ENCODE measurements at regions not wholly inside any gene's neighbourhood (a gene's known extent, or its start where the extent isn't known, plus 50 kb on each side); places are given as distances from the start of the nearest gene placed in this dataset.

- Histone ChIP-seq H3K4me1 (ENCODE audit: control insufficient read depth in 1 of 2, insufficient read depth in 2 of 2, low read length in 2 of 2) (peaks cover 0 to 4% of the 10 kb centered on the region in 2 donors), H3K9ac (ENCODE audit: low read depth in 1 of 2, low read length in 2 of 2) (no peak overlapping the region), H3K4me3 (ENCODE audit: low read depth in 1 of 2, low read length in 2 of 2) (no peak overlapping the region), H3K9me3 (ENCODE audit: control insufficient read depth in 1 of 2, low read length in 2 of 2) (no peaks in the 10 kb centered on the region), H3K27ac (ENCODE audit: low read depth, low read length) (no peak overlapping the region), H3K36me3 (ENCODE audit: control insufficient read depth in 1 of 2, insufficient read depth in 2 of 2, low read length in 2 of 2) (no peaks in the 10 kb centered on the region), H3K27me3 (ENCODE audit: control insufficient read depth in 1 of 2, insufficient read depth in 2 of 2, low read length in 2 of 2) (no peaks in the 10 kb centered on the region)
Observed at GRCh38 chr7:15764851-15765382, 78.4 kb upstream of the MEOX2 start.

- Histone ChIP-seq H3K27me3 (ENCODE audit: control insufficient read depth in 1 of 2, insufficient read depth in 2 of 2, low read length in 2 of 2) (no peaks in the 10 kb centered on the region), H3K9ac (ENCODE audit: low read depth in 1 of 2, low read length in 2 of 2) (no peak overlapping the region), H3K27ac (ENCODE audit: low read depth, low read length) (no peak overlapping the region), H3K9me3 (ENCODE audit: control insufficient read depth in 1 of 2, low read length in 2 of 2) (no peaks in the 10 kb centered on the region), H3K4me3 (ENCODE audit: low read depth in 1 of 2, low read length in 2 of 2) (no peak overlapping the region), H3K36me3 (ENCODE audit: control insufficient read depth in 1 of 2, insufficient read depth in 2 of 2, low read length in 2 of 2) (no peaks in the 10 kb centered on the region), H3K4me1 (ENCODE audit: control insufficient read depth in 1 of 2, insufficient read depth in 2 of 2, low read length in 2 of 2) (peaks cover 0 to 4% of the 10 kb centered on the region in 2 donors)
Observed at GRCh38 chr7:15764010-15764409, 77.5 kb upstream of the MEOX2 start.

- H3K4me3 ChIP-seq (ENCODE audit: low read depth in 1 of 2, low read length in 2 of 2) = no peak overlapping the region
- H3K27me3 ChIP-seq (ENCODE audit: control insufficient read depth in 1 of 2, insufficient read depth in 2 of 2, low read length in 2 of 2) = no peaks in the 10 kb centered on the region
- no peaks in the 10 kb centered on the region for H3K36me3 ChIP-seq (ENCODE audit: control insufficient read depth in 1 of 2, insufficient read depth in 2 of 2, low read length in 2 of 2)
- H3K4me1 ChIP-seq (ENCODE audit: control insufficient read depth in 1 of 2, insufficient read depth in 2 of 2, low read length in 2 of 2) = no peaks in the 10 kb centered on the region
- H3K9ac ChIP-seq (ENCODE audit: low read depth in 1 of 2, low read length in 2 of 2) = no peak overlapping the region
- no peaks in the 10 kb centered on the region for H3K9me3 ChIP-seq (ENCODE audit: control insufficient read depth in 1 of 2, low read length in 2 of 2)
- no peak overlapping the region for H3K27ac ChIP-seq (ENCODE audit: low read depth, low read length)
Observed at GRCh38 chr7:15757041-15758000, 70.8 kb upstream of the MEOX2 start.

DNA sequence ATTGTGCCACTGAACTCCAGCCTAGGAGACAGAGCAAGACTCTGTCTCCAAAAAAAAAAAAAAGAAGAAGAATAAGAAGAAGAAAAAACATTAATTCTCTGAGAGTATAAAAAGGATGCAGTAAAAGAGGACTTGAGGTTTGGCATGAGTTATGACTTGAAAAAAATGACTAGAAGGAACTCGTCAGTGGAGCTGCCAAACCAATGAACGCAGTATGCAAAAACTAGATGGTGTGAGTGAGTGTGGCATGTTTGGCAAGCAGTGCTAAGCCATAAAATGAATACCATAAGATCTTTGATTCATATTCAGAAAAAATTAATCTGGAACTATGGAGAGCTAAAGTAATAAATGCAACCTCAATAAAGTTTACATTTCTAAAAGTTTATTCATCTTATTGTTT, 68.6 kb upstream of the MEOX2 start:
- H3K4me1 ChIP-seq (ENCODE audit: control insufficient read depth in 1 of 2, insufficient read depth in 2 of 2, low read length in 2 of 2) = no peaks in the 10 kb centered on the region
- H3K36me3 ChIP-seq (ENCODE audit: control insufficient read depth in 1 of 2, insufficient read depth in 2 of 2, low read length in 2 of 2) = no peaks in the 10 kb centered on the region
- no peaks in the 10 kb centered on the region for H3K27me3 ChIP-seq (ENCODE audit: control insufficient read depth in 1 of 2, insufficient read depth in 2 of 2, low read length in 2 of 2)
- H3K27ac ChIP-seq (ENCODE audit: low read depth, low read length) = no peak overlapping the region
- no peak overlapping the region for H3K4me3 ChIP-seq (ENCODE audit: low read depth in 1 of 2, low read length in 2 of 2)
- no peaks in the 10 kb centered on the region for H3K9me3 ChIP-seq (ENCODE audit: control insufficient read depth in 1 of 2, low read length in 2 of 2)
- no peak overlapping the region for H3K9ac ChIP-seq (ENCODE audit: low read depth in 1 of 2, low read length in 2 of 2)

- Histone ChIP-seq H3K9me3 (ENCODE audit: control insufficient read depth in 1 of 2, low read length in 2 of 2) (no peaks in the 10 kb centered on the region), H3K4me3 (ENCODE audit: low read depth in 1 of 2, low read length in 2 of 2) (no peak overlapping the region), H3K36me3 (ENCODE audit: control insufficient read depth in 1 of 2, insufficient read depth in 2 of 2, low read length in 2 of 2) (no peaks in the 10 kb centered on the region), H3K27ac (ENCODE audit: low read depth, low read length) (no peak overlapping the region), H3K4me1 (ENCODE audit: control insufficient read depth in 1 of 2, insufficient read depth in 2 of 2, low read length in 2 of 2) (no peaks in the 10 kb centered on the region), H3K27me3 (ENCODE audit: control insufficient read depth in 1 of 2, insufficient read depth in 2 of 2, low read length in 2 of 2) (no peaks in the 10 kb centered on the region), H3K9ac (ENCODE audit: low read depth in 1 of 2, low read length in 2 of 2) (no peak overlapping the region)
Observed at GRCh38 chr7:15753887-15754579, 67.5 kb upstream of the MEOX2 start.

- H3K4me1 ChIP-seq (ENCODE audit: control insufficient read depth in 1 of 2, insufficient read depth in 2 of 2, low read length in 2 of 2) = no peaks in the 10 kb centered on the region
- no peaks in the 10 kb centered on the region for H3K27me3 ChIP-seq (ENCODE audit: control insufficient read depth in 1 of 2, insufficient read depth in 2 of 2, low read length in 2 of 2)
- H3K27ac ChIP-seq (ENCODE audit: low read depth, low read length) = no peak overlapping the region
- H3K9ac ChIP-seq (ENCODE audit: low read depth in 1 of 2, low read length in 2 of 2) = no peak overlapping the region
- no peaks in the 10 kb centered on the region for H3K9me3 ChIP-seq (ENCODE audit: control insufficient read depth in 1 of 2, low read length in 2 of 2)
- H3K4me3 ChIP-seq (ENCODE audit: low read depth in 1 of 2, low read length in 2 of 2) = no peak overlapping the region
- H3K36me3 ChIP-seq (ENCODE audit: control insufficient read depth in 1 of 2, insufficient read depth in 2 of 2, low read length in 2 of 2) = no peaks in the 10 kb centered on the region
Observed at GRCh38 chr7:15752377-15752776, 65.9 kb upstream of the MEOX2 start.

- Histone ChIP-seq H3K9ac (ENCODE audit: low read depth in 1 of 2, low read length in 2 of 2) (no peak overlapping the region), H3K36me3 (ENCODE audit: control insufficient read depth in 1 of 2, insufficient read depth in 2 of 2, low read length in 2 of 2) (no peaks in the 10 kb centered on the region), H3K4me1 (ENCODE audit: control insufficient read depth in 1 of 2, insufficient read depth in 2 of 2, low read length in 2 of 2) (no peaks in the 10 kb centered on the region), H3K4me3 (ENCODE audit: low read depth in 1 of 2, low read length in 2 of 2) (no peak overlapping the region), H3K27ac (ENCODE audit: low read depth, low read length) (no peak overlapping the region), H3K9me3 (ENCODE audit: control insufficient read depth in 1 of 2, low read length in 2 of 2) (no peaks in the 10 kb centered on the region), H3K27me3 (ENCODE audit: control insufficient read depth in 1 of 2, insufficient read depth in 2 of 2, low read length in 2 of 2) (no peaks in the 10 kb centered on the region)
Observed at GRCh38 chr7:15751191-15751701, 64.8 kb upstream of the MEOX2 start.

DNA sequence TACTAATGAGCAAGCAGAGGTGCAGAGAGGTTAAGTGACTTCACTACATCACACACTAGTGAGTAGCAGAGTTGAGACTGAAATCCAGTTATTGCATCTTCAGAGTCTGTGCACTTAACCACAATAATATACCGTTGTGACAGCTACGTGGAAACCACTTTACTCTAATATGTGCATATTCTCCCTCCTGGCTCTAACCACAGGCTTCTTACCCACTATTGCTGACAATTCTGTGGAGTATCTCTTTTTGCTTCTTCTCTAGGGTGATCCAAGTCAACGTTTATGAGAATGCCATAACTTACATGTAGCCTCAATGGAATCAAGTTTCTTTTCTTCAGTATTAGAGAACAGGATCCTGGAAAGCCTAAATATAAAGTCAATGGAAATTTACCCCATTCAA, 64.2 kb upstream of the MEOX2 start:
- Histone ChIP-seq H3K36me3 (ENCODE audit: control insufficient read depth in 1 of 2, insufficient read depth in 2 of 2, low read length in 2 of 2) (no peaks in the 10 kb centered on the region), H3K9ac (ENCODE audit: low read depth in 1 of 2, low read length in 2 of 2) (no peak overlapping the region), H3K4me1 (ENCODE audit: control insufficient read depth in 1 of 2, insufficient read depth in 2 of 2, low read length in 2 of 2) (no peaks in the 10 kb centered on the region), H3K27me3 (ENCODE audit: control insufficient read depth in 1 of 2, insufficient read depth in 2 of 2, low read length in 2 of 2) (no peaks in the 10 kb centered on the region), H3K27ac (ENCODE audit: low read depth, low read length) (no peak overlapping the region), H3K4me3 (ENCODE audit: low read depth in 1 of 2, low read length in 2 of 2) (no peak overlapping the region), H3K9me3 (ENCODE audit: control insufficient read depth in 1 of 2, low read length in 2 of 2) (no peaks in the 10 kb centered on the region)

DNA sequence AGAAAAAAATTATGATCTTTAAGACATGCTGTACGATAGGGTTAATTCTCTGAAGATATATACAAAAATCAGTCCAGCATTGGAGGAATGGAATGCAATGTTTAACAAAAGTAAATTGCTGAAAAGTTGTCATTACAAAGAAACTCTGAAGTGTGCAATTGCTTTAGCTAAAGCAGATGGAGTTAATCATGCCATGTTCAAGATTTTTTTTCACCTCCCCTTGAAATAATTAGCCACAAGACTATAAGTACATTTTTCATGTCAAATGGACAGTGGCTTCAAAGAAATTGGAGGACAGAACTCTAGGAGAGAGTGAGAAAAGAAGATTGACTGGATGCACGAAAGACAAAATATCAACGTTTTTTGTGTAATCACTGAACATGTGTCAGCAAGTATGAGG, 63.1 kb upstream of the MEOX2 start:
- Histone ChIP-seq H3K27me3 (ENCODE audit: control insufficient read depth in 1 of 2, insufficient read depth in 2 of 2, low read length in 2 of 2) (no peaks in the 10 kb centered on the region), H3K4me1 (ENCODE audit: control insufficient read depth in 1 of 2, insufficient read depth in 2 of 2, low read length in 2 of 2) (no peaks in the 10 kb centered on the region), H3K4me3 (ENCODE audit: low read depth in 1 of 2, low read length in 2 of 2) (no peak overlapping the region), H3K9me3 (ENCODE audit: control insufficient read depth in 1 of 2, low read length in 2 of 2) (no peaks in the 10 kb centered on the region), H3K36me3 (ENCODE audit: control insufficient read depth in 1 of 2, insufficient read depth in 2 of 2, low read length in 2 of 2) (no peaks in the 10 kb centered on the region), H3K9ac (ENCODE audit: low read depth in 1 of 2, low read length in 2 of 2) (no peak overlapping the region), H3K27ac (ENCODE audit: low read depth, low read length) (no peak overlapping the region)

- no peaks in the 10 kb centered on the region for H3K9me3 ChIP-seq (ENCODE audit: control insufficient read depth in 1 of 2, low read length in 2 of 2)
- no peaks in the 10 kb centered on the region for H3K4me1 ChIP-seq (ENCODE audit: control insufficient read depth in 1 of 2, insufficient read depth in 2 of 2, low read length in 2 of 2)
- H3K4me3 ChIP-seq (ENCODE audit: low read depth in 1 of 2, low read length in 2 of 2) = no peak overlapping the region
- H3K27ac ChIP-seq (ENCODE audit: low read depth, low read length) = no peak overlapping the region
- H3K9ac ChIP-seq (ENCODE audit: low read depth in 1 of 2, low read length in 2 of 2) = no peak overlapping the region
- no peaks in the 10 kb centered on the region for H3K36me3 ChIP-seq (ENCODE audit: control insufficient read depth in 1 of 2, insufficient read depth in 2 of 2, low read length in 2 of 2)
- H3K27me3 ChIP-seq (ENCODE audit: control insufficient read depth in 1 of 2, insufficient read depth in 2 of 2, low read length in 2 of 2) = no peaks in the 10 kb centered on the region
Observed at GRCh38 chr7:15747712-15748111, 61.2 kb upstream of the MEOX2 start.

Data from duodenal mucosa (tissue), 2 donors.